ENCODE measurements at regions not wholly inside any gene's neighbourhood (a gene's known extent, or its start where the extent isn't known, plus 50 kb on each side); places are given as distances from the start of the nearest gene placed in this dataset.
A peak's percentile ranks its signal among the peaks of the same experiment; 100 is the strongest.

GRCh38 chr3:74861211-74861610 lies 246.8 kb upstream of the CNTN3 start:
- Histone ChIP-seq H3K23ac (ENCODE audit: insufficient read length, low read depth, low read length) (no peak overlapping the region), H4K5ac (ENCODE audit: insufficient read length, low read depth, low read length) (no peak overlapping the region), H2BK20ac (ENCODE audit: low read depth, low read length, poor library complexity, severe bottlenecking) (no peak overlapping the region), H3K14ac (ENCODE audit: insufficient read depth, low read length) (no peak overlapping the region), H3K4me1 (ENCODE audit: insufficient read depth, low read length) (no peaks in the 10 kb centered on the region), H2AK5ac (ENCODE audit: insufficient read length, low read length) (no peak overlapping the region), H3K27ac (ENCODE audit: insufficient read length, low read depth, low read length) (no peak overlapping the region), H3K27me3 (ENCODE audit: insufficient read depth, low read length) (no peaks in the 10 kb centered on the region), H4K8ac (replicated peaks; ENCODE audit: insufficient read length, low read depth, low read length) (no peak overlapping the region), H3K18ac (ENCODE audit: insufficient read length, low read depth, low read length) (no peak overlapping the region), H3K4ac (ENCODE audit: low read depth, low read length) (no peak overlapping the region), H3K79me1 (ENCODE audit: insufficient read depth, low read depth, low read length, poor library complexity, severe bottlenecking) (no peaks in the 10 kb centered on the region), H2BK12ac (ENCODE audit: insufficient read length, low read depth, low read length) (no peak overlapping the region), H3K79me2 (ENCODE audit: insufficient read depth, low read length) (no peaks in the 10 kb centered on the region), H3T11ph (ENCODE audit: low read length) (no peak overlapping the region), H3K4me2 (ENCODE audit: insufficient read depth, insufficient read length, low read length) (no peak overlapping the region), H2BK15ac (ENCODE audit: low read depth, low read length) (no peak overlapping the region), H2AFZ (ENCODE audit: low read length) (no peak overlapping the region), H3K56ac (ENCODE audit: insufficient read length, low read depth, low read length) (no peak overlapping the region), H4K20me1 (ENCODE audit: control insufficient read depth, insufficient read depth, insufficient read length) (no peaks in the 10 kb centered on the region), H3K23me2 (ENCODE audit: insufficient read length, low read depth, low read length, poor library complexity, severe bottlenecking) (no peaks in the 10 kb centered on the region), H4K91ac (ENCODE audit: insufficient read length, low read depth, low read length) (no peak overlapping the region), H3K9me3 (ENCODE audit: control insufficient read depth, low read depth, low read length) (no peaks in the 10 kb centered on the region), H2BK120ac (ENCODE audit: low read depth, low read length, poor library complexity, severe bottlenecking) (no peak overlapping the region), H3K9ac (ENCODE audit: extremely low read depth, insufficient read length, low read length) (no peak overlapping the region), H2BK5ac (ENCODE audit: insufficient read length, low read length) (no peak overlapping the region)
- Mint-ChIP-seq H3K4me3 (no peak overlapping the region), H3K36me3 (ENCODE audit: insufficient read depth in 1 of 3, low read depth in 3 of 3) (no peaks in the 10 kb centered on the region), H3K27ac (no peak overlapping the region), H3K27me3 (ENCODE audit: low read depth) (no peaks in the 10 kb centered on the region; the same call in 1 of the 2 replicates), H3K9me3 (no peaks in the 10 kb centered on the region), H3K4me1 (no peaks in the 10 kb centered on the region)
- DNase-seq: no peak
- TF ChIP-seq CTCF (conservative IDR thresholded peaks at IDR 0.05): peak; percentile 49
- no CpG with 5 or more reads among the region's 3 CpGs for WGBS (ENCODE audit: extremely low coverage, insufficient read length, low lambda C conversion rate)

Measured in H9 (cell line).